Liver (tissue), 3 donors: ENCODE measurements at regions not wholly inside any gene's neighbourhood (a gene's known extent, or its start where the extent isn't known, plus 50 kb on each side); places are given as distances from the start of the nearest gene placed in this dataset.

Experiments used
- CTCF ChIP-seq: fragments of 150-350 bp; IDR thresholded peaks from 2 replicates; pipeline ENCODE4 v1.5.1; 2017; ENCODE audit warnings: improper control_type of control experiment, low read depth, low read length; ENCODE audit not compliant: missing input control
- JUND ChIP-seq, 2 donors: IDR thresholded peaks; 2 replicates each; pipeline ENCODE4 v1.6.1; 2016; ENCODE audit warnings: antibody characterized with exemption in 2 of 2
- REST ChIP-seq: IDR thresholded peaks from 2 replicates; pipeline ENCODE4 v1.6.1; 2016; ENCODE audit warnings: antibody characterized with exemption, mild to moderate bottlenecking
- donor health status: healthy.
- donor health status: healthy.

- TF ChIP-seq JUND (IDR thresholded peaks at IDR 0.05): no peak
- TF ChIP-seq REST: no peak
- no peak for TF ChIP-seq CTCF
These were observed 82.2 kb upstream of the TNP1 start for GRCh38 chr2:216942016-216942415.
